Esophagus squamous epithelium (tissue), 4 donors: ENCODE measurements at regions not wholly inside any gene's neighbourhood (a gene's known extent, or its start where the extent isn't known, plus 50 kb on each side); places are given as distances from the start of the nearest gene placed in this dataset.

Source experiments
- POLR2A ChIP-seq, 4 donors: fragments of 450-650 bp; IDR thresholded peaks; one replicate each; pipeline ENCODE4 v1.6.1; 2017; ENCODE audit warnings: antibody characterized with exemption in 4 of 4, mild to moderate bottlenecking in 4 of 4, moderate library complexity in 3 of 4
- TF ChIP-seq, protein P1 (sequence below), 6 experiments: fragments of 450-650 bp in 4 of 6; fragments of 200-600 bp in 2 of 6; sonication (generic) in 2 of 6; IDR thresholded peaks; one replicate each; pipeline ENCODE4 v1.5.1; 2016 to 2019; ENCODE audit warnings: antibody characterized with exemption in 6 of 6, mild to moderate bottlenecking in 4 of 6, moderate library complexity in 4 of 6

DNA sequence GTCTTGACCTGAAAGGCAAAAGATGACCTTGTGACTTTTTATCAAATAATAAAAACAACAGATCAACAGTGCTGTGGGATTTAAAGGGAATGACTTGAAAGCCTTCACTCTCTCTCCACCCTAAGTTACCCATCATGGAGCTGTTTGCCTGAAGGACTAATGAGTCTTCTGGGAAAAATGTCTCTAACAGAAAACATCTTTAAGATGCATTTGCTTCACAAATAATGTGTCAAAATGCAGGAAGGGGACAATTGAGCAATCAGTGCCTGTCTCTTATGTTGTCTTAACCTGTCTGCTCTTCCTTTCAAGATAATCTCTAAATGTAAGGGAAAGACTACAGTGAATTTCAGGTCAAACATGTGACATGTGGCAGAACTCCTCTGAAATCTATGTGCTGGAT, 766.6 kb downstream of the PDHA2 start:
- TF ChIP-seq, protein P1, sequence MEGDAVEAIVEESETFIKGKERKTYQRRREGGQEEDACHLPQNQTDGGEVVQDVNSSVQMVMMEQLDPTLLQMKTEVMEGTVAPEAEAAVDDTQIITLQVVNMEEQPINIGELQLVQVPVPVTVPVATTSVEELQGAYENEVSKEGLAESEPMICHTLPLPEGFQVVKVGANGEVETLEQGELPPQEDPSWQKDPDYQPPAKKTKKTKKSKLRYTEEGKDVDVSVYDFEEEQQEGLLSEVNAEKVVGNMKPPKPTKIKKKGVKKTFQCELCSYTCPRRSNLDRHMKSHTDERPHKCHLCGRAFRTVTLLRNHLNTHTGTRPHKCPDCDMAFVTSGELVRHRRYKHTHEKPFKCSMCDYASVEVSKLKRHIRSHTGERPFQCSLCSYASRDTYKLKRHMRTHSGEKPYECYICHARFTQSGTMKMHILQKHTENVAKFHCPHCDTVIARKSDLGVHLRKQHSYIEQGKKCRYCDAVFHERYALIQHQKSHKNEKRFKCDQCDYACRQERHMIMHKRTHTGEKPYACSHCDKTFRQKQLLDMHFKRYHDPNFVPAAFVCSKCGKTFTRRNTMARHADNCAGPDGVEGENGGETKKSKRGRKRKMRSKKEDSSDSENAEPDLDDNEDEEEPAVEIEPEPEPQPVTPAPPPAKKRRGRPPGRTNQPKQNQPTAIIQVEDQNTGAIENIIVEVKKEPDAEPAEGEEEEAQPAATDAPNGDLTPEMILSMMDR (IDR thresholded peaks at IDR 0.05): no peak
- TF ChIP-seq POLR2A (IDR thresholded peaks at IDR 0.05): no peak
